Esophagus muscularis mucosa (tissue), 4 donors: ENCODE measurements at regions not wholly inside any gene's neighbourhood (a gene's known extent, or its start where the extent isn't known, plus 50 kb on each side); places are given as distances from the start of the nearest gene placed in this dataset.

Experiments used
- CTCF ChIP-seq, 3 experiments: fragments of 200-600 bp in 2 of 3; fragments of 450-650 bp in 1 of 3; sonication (generic) in 2 of 3; IDR thresholded peaks; one replicate each; pipeline ENCODE4 v1.5.1; 2017 to 2019; ENCODE audit warnings: antibody characterized with exemption in 3 of 3, mild to moderate bottlenecking in 2 of 3, moderate library complexity in 1 of 3
- EP300 ChIP-seq: sonication (generic); formaldehyde crosslinking; IDR thresholded peaks from one replicate; pipeline ENCODE4 v1.6.1; 2017; ENCODE audit warnings: antibody characterized with exemption
- POLR2A ChIP-seq: fragments of 450-650 bp; IDR thresholded peaks from one replicate; pipeline ENCODE4 v1.6.1; 2017; ENCODE audit warnings: antibody characterized with exemption, moderate library complexity, mild to moderate bottlenecking, low read depth
- POLR2AphosphoS5 ChIP-seq, 2 donors: sonication (generic); formaldehyde crosslinking; IDR thresholded peaks; one replicate each; pipeline ENCODE4 v1.6.1; 2017; ENCODE audit warnings: antibody characterized with exemption in 2 of 2

DNA sequence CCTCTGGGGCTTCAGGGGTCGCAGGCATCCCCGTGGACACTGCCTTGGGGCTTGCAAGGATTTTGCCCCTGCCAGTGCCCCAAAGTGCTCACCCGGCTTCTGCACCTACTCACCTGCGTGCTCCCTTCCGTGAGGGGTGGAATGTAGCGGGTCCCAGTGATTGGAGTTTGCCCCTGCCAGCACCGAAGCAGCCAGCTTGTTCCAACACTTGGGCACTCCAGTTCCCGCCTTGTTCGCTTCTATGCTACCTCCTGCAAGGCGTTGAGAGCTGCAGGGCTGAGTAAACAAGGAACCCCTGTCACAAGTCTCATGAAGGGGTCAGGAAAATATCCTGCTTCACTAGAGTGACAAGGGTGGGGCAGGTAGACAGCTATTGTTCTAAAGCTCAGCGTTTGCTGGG is 631.5 kb downstream of the EPHA4 start:
- no peak for TF ChIP-seq POLR2A
- no peak for TF ChIP-seq CTCF (IDR thresholded peaks at IDR 0.05)
- TF ChIP-seq POLR2AphosphoS5 (IDR thresholded peaks at IDR 0.05): no peak
- TF ChIP-seq EP300: no peak
